H1 (cell line): ENCODE measurements at regions not wholly inside any gene's neighbourhood (a gene's known extent, or its start where the extent isn't known, plus 50 kb on each side); places are given as distances from the start of the nearest gene placed in this dataset.

Experiments
- CHD7 ChIP-seq: fragments of 300-600 bp; sonication (generic); IDR thresholded peaks from 2 replicates; pipeline ENCODE4 v1.7.1; 2012; ENCODE audit warnings: low read length, moderate library complexity, mild to moderate bottlenecking, inconsistent platforms; ENCODE audit not compliant: insufficient replicate concordance
- NANOG ChIP-seq: IDR thresholded peaks from 2 replicates; pipeline ENCODE4 v1.6.1; 2011; ENCODE audit warnings: low read length, low read depth, mild to moderate bottlenecking, inconsistent platforms; ENCODE audit not compliant: insufficient read depth, poor library complexity, severe bottlenecking
- POLR2AphosphoS5 ChIP-seq: IDR thresholded peaks from 2 replicates; pipeline ENCODE4 v1.6.1; 2011; ENCODE audit warnings: low read depth, low read length
- SP2 ChIP-seq: IDR thresholded peaks from 2 replicates; pipeline ENCODE4 v1.6.1; 2012; ENCODE audit warnings: mild to moderate bottlenecking, low read length, inconsistent platforms

- TF ChIP-seq CHD7 = no peak
- no peak for TF ChIP-seq SP2
- no peak for TF ChIP-seq NANOG
- TF ChIP-seq POLR2AphosphoS5 = no peak
These were observed 468.2 kb upstream of the ARID1B start (continued) for GRCh38 chr6:156309017-156309416.
